CD1c-positive myeloid dendritic cell (primary cell): ENCODE measurements at regions not wholly inside any gene's neighbourhood (a gene's known extent, or its start where the extent isn't known, plus 50 kb on each side); places are given as distances from the start of the nearest gene placed in this dataset.
A peak's percentile ranks its signal among the peaks of the same experiment; 100 is the strongest.
"Not testable (repeated sequence)": the region's sequence is repeated elsewhere in the genome, so short reads cannot be mapped to it uniquely, and the experiment has no call there.

Experiments
- DNase-seq: peaks from one replicate; pipeline ENCODE4 v3.0.0-alpha.2; 2016; ENCODE audit errors: extremely low spot score

- DNase-seq, result no peak
These were observed 132.1 kb downstream of the SLC24A2 start for GRCh38 chr9:19656704-19657103.

GRCh38 chr9:19651681-19652080, 137.2 kb downstream of the SLC24A2 start:
- DNase-seq, result no peak

- DNase-seq, result no peak
These were observed 138.5 kb downstream of the SLC24A2 start for GRCh38 chr9:19650312-19650711.

DNA sequence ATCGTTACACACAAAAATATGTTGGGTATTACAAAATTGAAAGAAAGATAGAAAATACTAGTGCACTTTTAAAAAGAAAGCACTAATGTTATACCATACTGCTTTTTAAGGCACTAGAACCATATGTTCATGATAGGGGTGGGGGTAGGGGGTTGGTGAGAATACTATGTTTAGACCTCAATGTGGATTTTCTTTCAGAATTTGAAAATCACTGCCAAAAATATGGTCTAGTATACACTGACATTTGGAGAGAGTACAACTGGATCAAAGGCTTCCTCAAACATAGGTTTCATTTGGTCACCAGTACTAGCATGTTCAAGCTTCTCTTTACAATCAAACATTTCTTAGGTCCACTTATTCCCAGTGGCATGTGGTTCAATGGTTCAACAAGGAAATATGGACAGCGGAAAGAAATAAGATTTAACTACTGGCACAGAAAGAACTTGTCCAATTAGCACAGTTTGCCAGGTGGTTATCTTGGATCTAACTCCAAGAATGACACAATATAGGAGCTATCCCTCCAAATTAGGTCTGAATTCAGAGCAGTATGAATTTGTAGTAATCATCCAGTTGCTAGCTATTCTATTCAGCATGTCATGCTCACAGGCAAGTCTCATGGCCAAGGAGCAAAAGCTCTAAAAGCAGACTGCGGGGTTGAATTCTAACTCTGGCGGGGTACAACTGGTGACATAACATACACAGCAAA, 139.3 kb downstream of the SLC24A2 start:
- no peak for DNase-seq

DNA sequence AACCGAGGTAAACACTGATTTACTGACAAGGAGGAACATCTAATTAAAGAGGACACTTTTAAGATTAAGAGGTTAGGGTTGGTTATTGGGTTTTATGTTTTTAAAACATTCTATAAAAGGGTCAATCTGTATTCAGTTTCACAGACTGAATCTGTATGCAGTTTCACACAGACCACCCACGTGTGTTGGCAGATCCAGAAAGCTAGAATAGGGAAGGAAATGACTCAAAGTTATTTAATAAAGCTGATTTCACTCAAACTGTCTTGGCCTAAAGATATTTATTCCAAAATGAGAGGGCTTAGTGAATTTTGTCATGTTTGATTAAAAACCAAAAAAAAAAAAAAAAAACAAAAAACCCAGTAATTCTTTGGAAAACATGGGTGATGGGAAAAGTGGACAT, 140.2 kb downstream of the SLC24A2 start:
- peak; percentile 40 for DNase-seq

DNA sequence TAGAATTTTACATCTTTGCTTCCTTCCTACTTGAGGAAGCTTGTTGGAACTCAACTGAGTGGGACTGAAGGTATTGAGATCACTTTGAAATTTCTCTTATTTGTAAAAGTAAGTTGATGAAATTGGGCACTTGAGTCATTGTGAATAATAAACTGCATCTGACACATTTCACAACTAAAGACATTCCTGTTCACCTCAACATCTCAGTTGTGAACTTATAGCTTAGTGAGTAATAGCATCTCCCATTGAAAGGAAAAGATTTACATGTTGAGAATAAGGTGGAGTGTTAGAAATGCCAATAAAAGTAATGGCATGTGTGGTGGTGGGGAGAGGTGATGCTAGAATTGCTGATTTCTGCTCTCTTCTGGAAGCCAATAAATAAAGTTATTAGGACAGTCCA, 145.0 kb downstream of the SLC24A2 start:
- DNase-seq, result no peak

GRCh38 chr9:19642256-19642655, 146.6 kb downstream of the SLC24A2 start:
- no peak for DNase-seq

- DNase-seq, result no peak
These were observed 147.8 kb downstream of the SLC24A2 start for GRCh38 chr9:19641046-19641445.

- no peak for DNase-seq
These were observed 148.8 kb downstream of the SLC24A2 start for GRCh38 chr9:19640014-19640413.

- DNase-seq, result no peak
These were observed 151.8 kb downstream of the SLC24A2 start for GRCh38 chr9:19637084-19637483.

- no peak for DNase-seq
These were observed 154.0 kb downstream of the SLC24A2 start for GRCh38 chr9:19634881-19635280.

GRCh38 chr9:19631181-19631580, 157.7 kb downstream of the SLC24A2 start:
- DNase-seq, result no peak

- peak; percentile 44 for DNase-seq
These were observed 158.1 kb downstream of the SLC24A2 start for GRCh38 chr9:19630760-19631159.

DNA sequence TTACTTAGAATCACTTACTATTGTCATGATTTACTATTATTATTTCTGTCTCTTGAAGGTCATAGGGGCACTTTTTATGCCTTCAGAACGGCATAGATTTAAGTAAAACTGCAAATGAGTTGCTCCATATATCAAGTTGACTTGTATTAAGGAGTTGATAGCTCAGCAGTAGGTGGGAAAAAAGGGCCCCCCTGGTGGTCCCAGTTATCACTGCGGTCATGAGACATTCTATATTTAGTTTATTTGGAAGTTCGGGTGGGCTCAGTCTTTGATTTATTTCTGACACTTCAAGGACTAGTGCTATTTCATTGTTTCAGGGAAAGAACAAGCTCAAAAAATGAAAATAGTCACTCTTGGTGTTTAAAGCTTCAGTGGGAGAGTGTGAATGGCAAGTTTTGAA, 159.3 kb downstream of the SLC24A2 start:
- no peak for DNase-seq

DNA sequence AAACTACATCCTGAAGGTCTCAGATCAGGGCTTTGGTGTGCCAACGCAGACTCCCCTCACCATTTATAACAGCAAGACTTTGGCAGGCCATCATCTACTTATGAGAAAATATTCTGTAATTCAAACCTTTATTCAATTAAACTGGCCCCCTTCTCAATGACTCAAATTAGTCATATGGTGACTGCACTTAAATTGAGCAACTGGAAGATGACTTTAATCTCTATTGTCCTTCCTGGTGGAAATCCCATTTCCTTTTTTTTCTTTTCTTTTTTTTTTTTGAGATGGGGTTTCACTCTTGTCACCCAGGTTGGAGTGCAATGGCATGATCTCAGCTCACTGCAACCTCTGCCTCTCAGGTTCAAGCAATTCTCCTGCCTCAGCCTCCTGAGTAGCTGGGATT, 163.4 kb downstream of the SLC24A2 start:
- DNase-seq, result not testable (repeated sequence)

DNA sequence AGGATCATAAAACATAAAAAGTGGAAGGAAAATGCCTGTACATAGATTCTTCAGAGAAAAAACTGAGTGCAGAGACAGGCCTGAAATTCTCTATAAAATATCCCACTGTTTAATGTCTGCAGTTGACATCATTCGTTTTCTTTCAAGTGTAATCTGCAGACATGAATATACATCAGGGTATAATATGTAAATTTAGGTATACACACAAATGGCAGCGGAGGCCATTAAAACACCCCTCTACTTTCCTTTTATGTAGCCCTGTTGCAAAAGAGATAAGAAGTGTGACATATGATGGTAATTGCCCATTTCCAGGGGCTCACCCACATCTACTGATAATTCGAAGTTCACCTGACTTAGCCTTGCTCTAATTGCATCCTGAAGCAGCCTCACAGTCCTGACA, 164.3 kb downstream of the SLC24A2 start:
- no peak for DNase-seq

DNA sequence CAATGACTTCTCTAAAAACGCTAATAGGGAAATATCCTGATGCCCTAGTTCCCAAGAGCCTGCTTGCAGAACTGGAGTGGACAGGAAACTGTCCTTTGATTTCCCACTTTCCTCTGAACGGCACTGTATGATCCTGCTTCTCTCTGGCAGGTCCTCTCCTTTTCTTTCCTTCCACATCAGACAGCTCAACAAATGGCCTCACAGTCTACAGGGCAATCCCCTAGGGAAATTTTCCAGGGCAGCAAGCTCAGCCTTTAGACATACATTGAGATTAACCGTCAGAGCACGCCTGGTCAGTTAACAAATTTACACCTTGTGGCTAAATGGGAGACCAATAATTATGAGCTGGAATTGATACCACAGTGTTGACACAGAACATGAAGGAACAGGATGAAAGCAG, 164.9 kb downstream of the SLC24A2 start:
- no peak for DNase-seq

DNA sequence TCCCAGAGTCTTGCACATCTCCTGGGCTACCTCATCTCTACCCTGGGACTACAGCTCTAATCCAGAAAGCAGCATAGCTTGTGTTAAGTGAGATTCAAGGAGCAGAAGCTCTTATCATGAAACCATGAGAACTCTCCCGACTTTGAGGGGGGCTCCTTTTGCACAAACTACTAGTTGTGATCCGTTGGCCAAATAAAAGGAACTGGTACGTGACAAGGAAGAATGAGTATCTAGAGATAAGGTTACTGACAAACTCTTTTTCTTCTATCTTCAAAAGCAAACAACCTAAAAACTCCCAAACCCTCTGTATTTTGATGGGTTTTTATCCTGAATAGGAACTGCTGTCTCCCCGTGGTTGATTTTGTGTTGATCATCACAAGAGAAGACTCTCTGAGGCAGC, 168.5 kb downstream of the SLC24A2 start:
- DNase-seq, result no peak

- no peak for DNase-seq
These were observed 169.6 kb downstream of the SLC24A2 start for GRCh38 chr9:19619221-19619620.

- no peak for DNase-seq
These were observed 170.0 kb downstream of the SLC24A2 start for GRCh38 chr9:19618816-19619215.

GRCh38 chr9:19615036-19615624, 173.7 kb downstream of the SLC24A2 start:
- no peak for DNase-seq

- no peak for DNase-seq
These were observed 174.5 kb downstream of the SLC24A2 start for GRCh38 chr9:19614294-19614693.

- DNase-seq, result no peak
These were observed 188.3 kb downstream of the SLC24A2 start for GRCh38 chr9:19600538-19600937.

DNA sequence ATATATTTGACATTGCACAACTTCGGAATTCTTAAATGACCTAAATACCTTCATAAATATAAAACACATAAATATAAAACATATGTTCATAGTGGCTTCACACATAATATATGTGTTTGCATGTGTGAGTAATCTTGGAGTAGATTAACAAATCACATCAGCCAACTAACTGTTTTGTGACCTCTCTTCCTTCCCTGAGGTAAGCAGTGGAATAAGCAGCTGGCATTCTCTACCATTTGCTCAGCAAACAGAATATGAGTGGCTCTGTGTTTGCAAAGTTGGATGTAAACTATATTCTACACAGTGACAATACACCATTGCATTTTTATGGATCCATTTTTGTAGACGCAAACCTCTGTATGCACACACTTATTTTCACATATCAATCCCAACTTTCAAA, 189.9 kb downstream of the ACER2 start:
- DNase-seq, result no peak
